CD8-positive, alpha-beta memory T cell (primary cell): ENCODE measurements at regions not wholly inside any gene's neighbourhood (a gene's known extent, or its start where the extent isn't known, plus 50 kb on each side); places are given as distances from the start of the nearest gene placed in this dataset.

Source experiments
- CTCF ChIA-PET: fragments of 350-600 bp; sonication (Branson Sonifier 250); formaldehyde crosslinking; loops from one replicate; lab custom pipeline; 2021; ENCODE audit warnings: antibody characterized with exemption; lab: Charles Lee
- POLR2A ChIA-PET: fragments of 350-600 bp; sonication (Branson Sonifier 250); formaldehyde crosslinking; loops from one replicate; lab custom pipeline; 2021; ENCODE audit warnings: antibody characterized with exemption; lab: Charles Lee
- DNase-seq, 5 donors: peaks; one replicate each; pipeline versions ENCODE4 v3.0.0 to v3.0.0-alpha.2; 2020 to 2022; ENCODE audit warnings: mixed read lengths in 1 of 5
- H3K27ac ChIP-seq: one replicate; pipeline ENCODE4 v1.7.0; 2013; ENCODE audit warnings: low read depth, mild to moderate bottlenecking, low read length, moderate library complexity
- H3K27me3 ChIP-seq: 2 replicates; pipeline ENCODE4 v1.7.0; 2013; ENCODE audit warnings: low read length, mild to moderate bottlenecking; ENCODE audit not compliant: insufficient read depth, poor library complexity, severe bottlenecking
- H3K36me3 ChIP-seq: 2 replicates; pipeline ENCODE4 v1.7.0; 2013; ENCODE audit warnings: mild to moderate bottlenecking, low read length, moderate library complexity; ENCODE audit not compliant: insufficient read depth
- H3K4me1 ChIP-seq: 2 replicates; pipeline ENCODE4 v1.7.0; 2013; ENCODE audit warnings: mild to moderate bottlenecking, low read length, moderate library complexity; ENCODE audit not compliant: insufficient read depth
- H3K4me3 ChIP-seq: 2 replicates; pipeline ENCODE4 v1.7.0; 2013; ENCODE audit warnings: mild to moderate bottlenecking, low read length
- H3K9me3 ChIP-seq: 2 replicates; pipeline ENCODE4 v1.7.0; 2013; ENCODE audit warnings: mild to moderate bottlenecking, low read length
- H3K27ac Mint-ChIP-seq, 8 donors: one replicate each; pipeline ENCODE4 v1.8.0; 2020 to 2021; ENCODE audit warnings: mixed read lengths in 8 of 8, mild to moderate bottlenecking in 6 of 8, inconsistent platforms in 3 of 8, moderate library complexity in 3 of 8
- H3K27me3 Mint-ChIP-seq, 2 donors: one replicate each; pipeline ENCODE4 v1.8.0; 2020 to 2021; ENCODE audit warnings: mixed read lengths in 2 of 2, mild to moderate bottlenecking in 1 of 2, moderate library complexity in 1 of 2
- H3K36me3 Mint-ChIP-seq, 3 donors: one replicate each; pipeline ENCODE4 v1.8.0; 2020 to 2021; ENCODE audit warnings: mixed read lengths in 3 of 3, inconsistent platforms in 1 of 3, mild to moderate bottlenecking in 1 of 3
- H3K4me1 Mint-ChIP-seq, 3 donors: one replicate each; pipeline ENCODE4 v1.8.0; 2020 to 2021; ENCODE audit warnings: mixed read lengths in 3 of 3, inconsistent platforms in 1 of 3, mild to moderate bottlenecking in 1 of 3
- H3K4me3 Mint-ChIP-seq, 7 donors: one replicate each; pipeline ENCODE4 v1.8.0; 2020 to 2021; ENCODE audit warnings: mixed read lengths in 7 of 7, mild to moderate bottlenecking in 6 of 7, moderate library complexity in 4 of 7, inconsistent platforms in 2 of 7
- H3K9me3 Mint-ChIP-seq, 5 donors: one replicate each; pipeline ENCODE4 v1.8.0; 2020 to 2022; ENCODE audit warnings: mixed read lengths in 5 of 5, mild to moderate bottlenecking in 3 of 5, moderate library complexity in 2 of 5, inconsistent platforms in 1 of 5

DNA sequence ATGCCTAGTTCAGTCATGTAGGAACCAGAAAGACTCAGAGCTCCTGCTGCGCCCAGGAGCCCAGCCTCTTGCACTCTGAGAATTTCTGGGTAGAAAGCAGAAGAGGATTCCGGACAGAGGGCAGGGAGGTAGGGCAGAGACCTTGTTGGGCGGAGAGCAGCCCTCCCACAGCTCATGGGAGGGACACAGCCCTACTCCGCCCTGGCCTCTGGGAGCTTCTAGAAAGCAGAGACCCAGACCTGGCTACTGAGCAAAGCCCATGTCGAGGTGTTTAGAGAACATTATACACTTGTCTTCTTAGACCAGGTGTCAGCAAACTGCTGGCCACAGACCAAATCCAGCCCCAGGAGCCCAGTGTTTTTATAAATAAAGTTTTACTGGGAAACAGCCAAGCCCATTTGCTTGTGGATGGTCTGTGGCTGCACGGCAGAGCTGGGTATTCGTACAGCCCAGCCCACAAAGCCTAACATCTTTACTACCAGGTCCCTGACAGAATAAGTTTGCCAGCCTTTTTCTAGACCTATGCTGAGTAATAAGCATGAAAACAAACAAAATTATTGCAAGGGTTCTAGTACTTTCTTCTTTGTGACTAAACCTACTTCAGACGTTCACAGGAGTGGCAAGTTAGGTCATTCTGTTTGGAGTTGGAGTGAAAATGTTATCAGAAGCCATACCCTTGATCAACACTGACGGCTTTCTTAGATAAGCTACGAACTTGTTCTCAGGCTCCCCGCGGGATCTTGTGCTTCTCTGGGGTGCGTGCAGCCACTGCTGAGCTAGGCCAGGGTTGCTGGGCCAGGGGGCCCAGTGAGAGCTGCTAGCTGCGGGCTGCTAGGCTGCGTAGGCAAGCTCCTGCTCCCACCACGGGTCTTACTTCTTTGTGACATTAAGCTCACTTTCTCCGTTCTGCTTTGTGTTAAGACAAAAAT is 235.1 kb upstream of the FOXQ1 start:
- no peak overlapping the region for H3K4me3 ChIP-seq
- no peaks in the 10 kb centered on the region for H3K9me3 Mint-ChIP-seq
- no peaks in the 10 kb centered on the region for H3K36me3 Mint-ChIP-seq
- peak overlapping the region in 1 of 8 donors; percentile 84 for H3K27ac Mint-ChIP-seq
- H3K4me1 Mint-ChIP-seq = no peaks in the 10 kb centered on the region
- H3K9me3 ChIP-seq = no peaks in the 10 kb centered on the region
- ChIA-PET CTCF (no interaction called here), POLR2A (no interaction called here)
- no peak for DNase-seq
- H3K36me3 ChIP-seq = no peaks in the 10 kb centered on the region
- no peak overlapping the region for H3K27ac ChIP-seq
- no peak overlapping the region for H3K4me3 Mint-ChIP-seq
- no peaks in the 10 kb centered on the region for H3K27me3 ChIP-seq
- H3K4me1 ChIP-seq = no peaks in the 10 kb centered on the region
- peaks cover 4 to 8% of the 10 kb centered on the region in 2 donors for H3K27me3 Mint-ChIP-seq

DNA sequence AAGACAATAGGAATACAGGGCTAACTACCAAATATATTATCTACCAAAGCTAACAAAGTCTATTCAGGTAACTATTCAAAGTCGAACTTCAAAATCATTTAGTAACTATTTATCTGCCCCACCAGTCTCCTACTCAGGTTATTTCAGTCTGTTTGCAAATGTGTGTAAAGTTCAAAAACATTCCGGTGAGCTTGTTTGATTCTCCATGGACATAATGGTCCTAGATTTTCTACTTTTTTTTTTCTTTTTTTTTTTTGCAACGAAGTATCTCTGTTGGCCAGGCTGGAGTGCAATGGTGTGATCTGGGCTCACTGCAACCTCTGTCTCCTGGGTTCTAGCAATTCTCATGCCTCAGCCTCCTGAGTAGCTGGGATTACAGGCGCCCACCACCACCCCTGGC is 236.0 kb upstream of the FOXQ1 start:
- Mint-ChIP-seq H3K4me1 (no peaks in the 10 kb centered on the region), H3K27me3 (peaks cover 4 to 8% of the 10 kb centered on the region in 2 donors), H3K9me3 (no peaks in the 10 kb centered on the region), H3K27ac (no peak overlapping the region), H3K4me3 (no peak overlapping the region), H3K36me3 (no peaks in the 10 kb centered on the region)
- Histone ChIP-seq H3K27ac (no peak overlapping the region), H3K9me3 (no peaks in the 10 kb centered on the region), H3K4me3 (no peak overlapping the region), H3K27me3 (no peaks in the 10 kb centered on the region), H3K36me3 (no peaks in the 10 kb centered on the region), H3K4me1 (no peaks in the 10 kb centered on the region)
- POLR2A ChIA-PET = no interaction called here
- CTCF ChIA-PET = no interaction called here
- no peak for DNase-seq

DNA sequence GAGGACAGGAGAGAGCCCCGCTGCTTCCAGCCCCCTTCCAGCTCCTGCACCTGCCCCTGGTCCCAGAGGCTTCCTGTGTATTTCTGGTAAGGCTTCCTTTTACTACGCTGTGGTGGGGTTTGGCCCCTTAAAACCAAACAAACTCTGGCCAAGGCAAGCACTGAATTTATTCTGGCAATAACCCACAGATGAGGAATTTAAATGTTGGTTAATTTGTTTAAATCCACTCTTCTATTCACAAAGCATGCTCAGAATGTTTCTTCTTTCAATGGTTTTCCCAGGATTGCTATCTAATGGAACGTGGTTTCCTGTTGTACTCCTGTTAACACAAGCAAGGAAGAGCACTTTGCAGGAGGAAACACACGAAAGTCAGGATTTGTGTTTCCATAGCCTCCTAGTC is 236.5 kb upstream of the FOXQ1 start:
- Mint-ChIP-seq H3K4me3 (no peak overlapping the region), H3K36me3 (no peaks in the 10 kb centered on the region), H3K9me3 (no peaks in the 10 kb centered on the region), H3K4me1 (no peaks in the 10 kb centered on the region), H3K27ac (no peak overlapping the region), H3K27me3 (peaks cover 4 to 12% of the 10 kb centered on the region in 2 donors)
- H3K4me3 ChIP-seq = no peak overlapping the region
- no peaks in the 10 kb centered on the region for H3K27me3 ChIP-seq
- ChIA-PET CTCF (no interaction called here), POLR2A (no interaction called here)
- H3K27ac ChIP-seq = no peak overlapping the region
- DNase-seq = no peak
- H3K4me1 ChIP-seq = no peaks in the 10 kb centered on the region
- H3K9me3 ChIP-seq = no peaks in the 10 kb centered on the region
- H3K36me3 ChIP-seq = no peaks in the 10 kb centered on the region

- no peaks in the 10 kb centered on the region for H3K36me3 ChIP-seq
- ChIA-PET POLR2A (no interaction called here), CTCF (no interaction called here)
- no peaks in the 10 kb centered on the region for H3K4me1 ChIP-seq
- no peaks in the 10 kb centered on the region for H3K36me3 Mint-ChIP-seq
- H3K4me3 ChIP-seq = no peak overlapping the region
- peaks cover 0 to 4% of the 10 kb centered on the region in 2 donors for H3K27me3 Mint-ChIP-seq
- no peaks in the 10 kb centered on the region for H3K9me3 Mint-ChIP-seq
- DNase-seq = no peak
- no peaks in the 10 kb centered on the region for H3K4me1 Mint-ChIP-seq
- no peak overlapping the region for H3K27ac ChIP-seq
- H3K4me3 Mint-ChIP-seq = no peak overlapping the region
- no peaks in the 10 kb centered on the region for H3K27me3 ChIP-seq
- H3K9me3 ChIP-seq = no peaks in the 10 kb centered on the region
- no peak overlapping the region for H3K27ac Mint-ChIP-seq
Measured at GRCh38 chr6:1070085-1070521, 241.8 kb upstream of the FOXQ1 start.

- H3K4me3 Mint-ChIP-seq = no peak overlapping the region
- H3K9me3 ChIP-seq = no peaks in the 10 kb centered on the region
- H3K4me3 ChIP-seq = no peak overlapping the region
- no peaks in the 10 kb centered on the region for H3K36me3 ChIP-seq
- H3K27ac ChIP-seq = no peak overlapping the region
- H3K27ac Mint-ChIP-seq = no peak overlapping the region
- DNase-seq = no peak
- no peaks in the 10 kb centered on the region for H3K9me3 Mint-ChIP-seq
- ChIA-PET CTCF (no interaction called here), POLR2A (no interaction called here)
- no peaks in the 10 kb centered on the region for H3K4me1 Mint-ChIP-seq
- no peaks in the 10 kb centered on the region for H3K4me1 ChIP-seq
- no peaks in the 10 kb centered on the region for H3K27me3 ChIP-seq
- no peaks in the 10 kb centered on the region for H3K36me3 Mint-ChIP-seq
- H3K27me3 Mint-ChIP-seq = peaks cover 1 to 4% of the 10 kb centered on the region in 2 donors
Measured at GRCh38 chr6:1068905-1069304, 243.0 kb upstream of the FOXQ1 start.

- no peaks in the 10 kb centered on the region for H3K36me3 Mint-ChIP-seq
- no peaks in the 10 kb centered on the region for H3K9me3 Mint-ChIP-seq
- no peaks in the 10 kb centered on the region for H3K9me3 ChIP-seq
- no peaks in the 10 kb centered on the region for H3K4me1 ChIP-seq
- no peak overlapping the region for H3K27ac ChIP-seq
- no peak overlapping the region for H3K4me3 Mint-ChIP-seq
- ChIA-PET POLR2A (no interaction called here), CTCF (no interaction called here)
- H3K36me3 ChIP-seq = no peaks in the 10 kb centered on the region
- H3K27me3 ChIP-seq = peaks cover 3% of the 10 kb centered on the region
- H3K27me3 Mint-ChIP-seq = peaks cover 1 to 4% of the 10 kb centered on the region in 2 donors
- no peak overlapping the region for H3K4me3 ChIP-seq
- no peaks in the 10 kb centered on the region for H3K4me1 Mint-ChIP-seq
- no peak overlapping the region for H3K27ac Mint-ChIP-seq
- DNase-seq = no peak
Measured at GRCh38 chr6:1068068-1068467, 243.8 kb upstream of the FOXQ1 start.

DNA sequence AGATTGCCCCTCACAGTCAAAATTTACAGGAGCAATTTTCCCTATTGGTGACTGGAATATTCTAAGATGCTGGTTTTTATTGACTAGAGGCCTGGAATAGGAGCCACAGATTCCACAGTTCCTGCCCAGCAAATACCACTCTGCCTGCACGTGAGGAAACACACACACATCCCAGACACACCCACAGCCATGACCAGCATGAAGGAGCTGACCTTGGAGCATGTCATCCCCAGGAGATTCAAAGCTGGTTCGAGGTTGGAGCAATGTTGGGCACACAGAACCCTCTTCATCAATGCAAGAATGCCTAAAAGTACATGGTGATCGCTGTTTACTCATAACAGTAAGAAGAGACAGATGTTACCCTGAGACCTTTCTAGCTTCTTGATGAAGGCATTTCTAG is 244.6 kb upstream of the FOXQ1 start:
- Mint-ChIP-seq H3K27ac (no peak overlapping the region), H3K27me3 (peaks cover 3 to 4% of the 10 kb centered on the region in 2 donors), H3K36me3 (no peaks in the 10 kb centered on the region), H3K4me1 (no peaks in the 10 kb centered on the region), H3K4me3 (no peak overlapping the region), H3K9me3 (no peaks in the 10 kb centered on the region)
- POLR2A ChIA-PET = no interaction called here
- Histone ChIP-seq H3K9me3 (no peaks in the 10 kb centered on the region), H3K27me3 (peaks cover 3% of the 10 kb centered on the region), H3K4me1 (no peaks in the 10 kb centered on the region), H3K4me3 (no peak overlapping the region), H3K36me3 (no peaks in the 10 kb centered on the region), H3K27ac (no peak overlapping the region)
- no peak for DNase-seq
- CTCF ChIA-PET = no interaction called here

DNA sequence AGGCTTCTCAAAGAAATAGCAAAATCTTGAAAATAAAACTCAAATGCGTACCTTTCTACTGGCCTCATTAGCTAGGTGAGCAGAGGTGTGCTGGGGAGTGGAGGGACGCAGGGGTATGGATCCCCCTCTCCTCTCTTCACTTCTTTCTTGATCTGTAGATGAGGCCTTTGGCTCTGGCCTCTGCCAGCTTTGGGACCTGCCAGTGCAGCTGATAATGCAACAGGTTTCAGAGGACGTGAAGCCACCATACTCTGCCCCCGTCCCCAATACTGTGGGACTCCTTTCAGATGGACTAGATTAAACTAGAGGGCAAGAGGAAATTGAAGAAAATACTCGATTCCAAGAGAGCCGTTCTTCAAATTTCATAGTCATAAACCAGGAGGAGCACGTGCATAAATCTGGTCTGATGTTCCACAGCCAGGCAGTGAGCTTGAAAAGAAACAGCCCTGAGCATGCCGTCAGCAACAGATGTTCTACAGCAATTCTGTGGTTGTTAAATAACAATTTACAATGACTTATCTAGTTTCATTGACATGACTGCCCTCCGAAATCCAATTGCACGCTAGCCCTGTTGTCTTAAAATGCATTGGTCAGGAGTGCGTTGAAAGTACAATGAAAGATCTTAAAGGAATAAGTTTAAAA is 245.3 kb upstream of the FOXQ1 start:
- Histone ChIP-seq H3K27me3 (peaks cover 3% of the 10 kb centered on the region), H3K27ac (no peak overlapping the region), H3K4me1 (no peaks in the 10 kb centered on the region), H3K9me3 (no peaks in the 10 kb centered on the region), H3K4me3 (no peak overlapping the region), H3K36me3 (no peaks in the 10 kb centered on the region)
- Mint-ChIP-seq H3K9me3 (no peaks in the 10 kb centered on the region), H3K36me3 (no peaks in the 10 kb centered on the region), H3K27me3 (peaks cover 3 to 7% of the 10 kb centered on the region in 2 donors), H3K4me1 (no peaks in the 10 kb centered on the region), H3K4me3 (no peak overlapping the region), H3K27ac (no peak overlapping the region)
- POLR2A ChIA-PET = no interaction called here
- CTCF ChIA-PET = no interaction called here
- DNase-seq = no peak
